SU-DHL-6 (cell line): ENCODE measurements at regions not wholly inside any gene's neighbourhood (a gene's known extent, or its start where the extent isn't known, plus 50 kb on each side); places are given as distances from the start of the nearest gene placed in this dataset.

Experiments used
- CTCF ChIP-seq: fragments of 200-600 bp; sonication (generic); IDR thresholded peaks from one replicate; pipeline ENCODE4 v1.5.1; 2017; ENCODE audit warnings: antibody characterized with exemption, mild to moderate bottlenecking, low read length, moderate library complexity; ENCODE audit not compliant: insufficient read depth, poor library complexity, severe bottlenecking
- EZH2phosphoT487 ChIP-seq: fragments of 200-600 bp; sonication (generic), shearing (Covaris generic); conservative IDR thresholded peaks from 2 replicates; pipeline ENCODE4 v1.6.1; 2018; ENCODE audit warnings: mild to moderate bottlenecking, antibody characterized with exemption, low read length, moderate library complexity, mixed read lengths

DNA sequence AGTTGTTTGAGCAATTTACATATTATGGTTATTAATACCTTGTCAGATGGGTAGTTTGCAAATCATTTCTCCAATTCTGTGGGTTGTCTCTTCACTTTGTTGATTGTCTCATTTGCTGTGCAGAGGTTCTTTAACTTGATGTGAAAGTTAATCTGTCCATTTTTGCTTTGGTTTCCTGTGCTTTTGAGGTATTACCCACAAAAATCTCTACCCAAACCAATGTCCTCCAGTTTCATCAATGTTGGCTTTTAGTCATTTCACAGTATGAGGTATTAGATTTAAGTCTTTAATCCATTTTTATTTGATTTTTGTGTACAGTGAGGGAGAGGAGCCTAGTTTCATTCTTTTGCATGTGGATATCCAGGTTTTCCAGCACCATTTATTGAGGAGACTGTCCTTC, 82.4 kb downstream of the MRPS30 start:
- no peak for TF ChIP-seq CTCF
- TF ChIP-seq EZH2phosphoT487: no peak
